Stomach (tissue), 8 donors: ENCODE measurements at regions not wholly inside any gene's neighbourhood (a gene's known extent, or its start where the extent isn't known, plus 50 kb on each side); places are given as distances from the start of the nearest gene placed in this dataset.

Source experiments
- DNase-seq, 2 donors: peaks; one replicate each; pipeline versions ENCODE4 v3.0.0 to v3.0.0-alpha.2; 2013 to 2019
- H3K27ac ChIP-seq, 5 donors: fragments of 200-600 bp in 4 of 5; sonication (generic) in 4 of 5; one replicate each; pipeline ENCODE4 v1.5.1; 2013 to 2019; ENCODE audit warnings: mild to moderate bottlenecking in 1 of 5, moderate library complexity in 1 of 5
- H3K27me3 ChIP-seq, 3 donors: fragments of 200-600 bp; sonication (generic); one replicate each; pipeline ENCODE4 v1.5.1; 2017 to 2019; ENCODE audit warnings: mixed run types in 1 of 3
- H3K36me3 ChIP-seq, 4 donors: fragments of 200-600 bp; sonication (generic); 1 replicate in 3 of 4; 2 replicates in 1 of 4; pipeline ENCODE4 v1.5.1; 2016 to 2019
- H3K4me1 ChIP-seq, 4 donors: fragments of 200-600 bp; sonication (generic); one replicate each; pipeline ENCODE4 v1.5.1; 2016 to 2019
- H3K4me3 ChIP-seq, 4 donors: fragments of 200-600 bp; sonication (generic) in 3 of 4; one replicate each; pipeline ENCODE4 v1.5.1; 2016 to 2019; ENCODE audit warnings: mild to moderate bottlenecking in 1 of 4
- H3K9me3 ChIP-seq, 4 donors: fragments of 200-600 bp; sonication (generic); one replicate each; pipeline ENCODE4 v1.5.1; 2016 to 2019
- EP300 ChIP-seq: sonication (generic); formaldehyde crosslinking; IDR thresholded peaks from one replicate; pipeline ENCODE4 v1.6.1; 2017; ENCODE audit warnings: antibody characterized with exemption
- POLR2A ChIP-seq, 4 donors: fragments of 450-650 bp; IDR thresholded peaks; one replicate each; pipeline ENCODE4 v1.6.1; 2016; ENCODE audit warnings: antibody characterized with exemption in 4 of 4, control low read depth in 2 of 4, mild to moderate bottlenecking in 1 of 4, moderate library complexity in 1 of 4
- POLR2AphosphoS5 ChIP-seq, 3 donors: sonication (generic); formaldehyde crosslinking; IDR thresholded peaks; one replicate each; pipeline ENCODE4 v1.6.1; 2016; ENCODE audit warnings: antibody characterized with exemption in 3 of 3
- WGBS, 5 donors: extraction: QIAGEN DNeasy Blood & Tissue Kit in 3 of 5; methylation state at CpG; one replicate each; pipeline versions ENCODE4 v1.1.5 to v1.1.7; 2013 to 2018; 5-methylcytosine and 5-hydroxymethylcytosine counted together
- intact Hi-C: fragments of 100-400 bp; cut with DNase I; formaldehyde crosslinking; loops from one replicate; pipeline ENCODE4 v1.15.1; 2023; ENCODE audit warnings: low total_unique reads
- TF ChIP-seq, protein P1 (sequence below), 7 experiments: fragments of 450-650 bp in 4 of 7; fragments of 200-600 bp in 3 of 7; sonication (generic) in 3 of 7; IDR thresholded peaks; one replicate each; pipeline ENCODE4 v1.5.1; 2016 to 2019; ENCODE audit warnings: antibody characterized with exemption in 7 of 7, control low read depth in 2 of 7, mild to moderate bottlenecking in 1 of 7
- donor health status: healthy with polysubstance abuse.
- donor health status: Bipolar disorder and iron deficiency.
- donor health status: healthy.

DNA sequence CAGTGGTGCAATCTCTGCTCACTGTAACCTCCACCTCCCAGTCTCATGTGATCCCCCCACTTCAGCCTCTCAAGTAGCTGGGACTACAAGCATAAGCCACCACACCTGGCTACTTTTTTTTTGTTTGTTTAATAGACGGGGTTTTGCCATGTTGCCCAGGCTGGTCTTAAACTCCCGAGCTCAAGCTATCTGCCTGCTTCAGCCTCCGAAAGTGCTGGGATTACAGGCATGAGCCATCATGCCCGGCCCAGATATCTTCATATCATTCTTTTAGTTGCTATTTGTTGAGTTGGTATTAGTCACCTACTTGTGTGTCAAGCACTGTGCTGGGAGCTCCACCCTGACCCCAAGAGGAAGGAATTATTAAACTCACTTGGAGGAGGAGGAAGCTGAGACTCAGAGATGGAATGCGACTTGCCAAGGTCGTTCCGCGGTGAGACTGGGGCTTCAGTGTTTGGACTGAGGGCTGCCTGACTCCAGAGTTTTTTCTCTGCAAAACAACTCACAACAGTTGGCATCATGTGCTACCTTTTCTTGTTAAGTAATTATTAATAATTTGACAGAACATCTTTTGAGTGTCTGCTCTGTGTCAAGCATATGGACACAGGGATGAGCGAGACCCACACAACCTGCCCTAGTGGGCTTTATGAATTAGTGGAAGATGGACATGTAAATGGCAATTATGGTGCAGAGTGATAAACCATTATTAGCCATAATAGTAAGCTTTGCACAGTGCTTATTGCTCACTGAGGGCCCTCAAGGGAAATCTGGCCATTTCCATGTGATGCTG lies 132.0 kb downstream of the FOXD2 start:
- 20 to 32% (median 26%) methylated on average over 9 of the region's 9 CpGs for WGBS, 5 donors

GRCh38 chr1:47571161-47571560 lies 133.3 kb downstream of the FOXD2 start:
- no peaks in the 10 kb centered on the region for H3K36me3 ChIP-seq
- WGBS, 5 donors: 85 to 97% (median 90%) methylated on average over 5 of the region's 5 CpGs
- no peaks in the 10 kb centered on the region for H3K9me3 ChIP-seq
- H3K27ac ChIP-seq: no peak overlapping the region
- intact Hi-C loops: no loop called here
- DNase-seq: no peak
- H3K27me3 ChIP-seq: peaks cover 0 to 35% (median 0%) of the 10 kb centered on the region in 3 donors
- TF ChIP-seq POLR2AphosphoS5 (IDR thresholded peaks at IDR 0.05): no peak
- TF ChIP-seq POLR2A (IDR thresholded peaks at IDR 0.05): no peak
- TF ChIP-seq, protein P1, sequence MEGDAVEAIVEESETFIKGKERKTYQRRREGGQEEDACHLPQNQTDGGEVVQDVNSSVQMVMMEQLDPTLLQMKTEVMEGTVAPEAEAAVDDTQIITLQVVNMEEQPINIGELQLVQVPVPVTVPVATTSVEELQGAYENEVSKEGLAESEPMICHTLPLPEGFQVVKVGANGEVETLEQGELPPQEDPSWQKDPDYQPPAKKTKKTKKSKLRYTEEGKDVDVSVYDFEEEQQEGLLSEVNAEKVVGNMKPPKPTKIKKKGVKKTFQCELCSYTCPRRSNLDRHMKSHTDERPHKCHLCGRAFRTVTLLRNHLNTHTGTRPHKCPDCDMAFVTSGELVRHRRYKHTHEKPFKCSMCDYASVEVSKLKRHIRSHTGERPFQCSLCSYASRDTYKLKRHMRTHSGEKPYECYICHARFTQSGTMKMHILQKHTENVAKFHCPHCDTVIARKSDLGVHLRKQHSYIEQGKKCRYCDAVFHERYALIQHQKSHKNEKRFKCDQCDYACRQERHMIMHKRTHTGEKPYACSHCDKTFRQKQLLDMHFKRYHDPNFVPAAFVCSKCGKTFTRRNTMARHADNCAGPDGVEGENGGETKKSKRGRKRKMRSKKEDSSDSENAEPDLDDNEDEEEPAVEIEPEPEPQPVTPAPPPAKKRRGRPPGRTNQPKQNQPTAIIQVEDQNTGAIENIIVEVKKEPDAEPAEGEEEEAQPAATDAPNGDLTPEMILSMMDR (IDR thresholded peaks at IDR 0.05): no peak
- no peak for TF ChIP-seq EP300
- no peak overlapping the region for H3K4me3 ChIP-seq
- H3K4me1 ChIP-seq: peaks cover 0 to 14% (median 11%) of the 10 kb centered on the region in 4 donors

More for the DNA sequence above, 132.0 kb downstream of the FOXD2 start:
- no peaks in the 10 kb centered on the region for H3K36me3 ChIP-seq
- no peaks in the 10 kb centered on the region for H3K9me3 ChIP-seq
- intact Hi-C loops: no loop called here
- TF ChIP-seq POLR2AphosphoS5 (IDR thresholded peaks at IDR 0.05) (peak in 2 of 3 donors; percentile 14 to 81), EP300 (no peak), POLR2A (IDR thresholded peaks at IDR 0.05) (no peak)
- TF ChIP-seq, protein P1 (IDR thresholded peaks at IDR 0.05): peak in 3 of 7 experiments; percentile 14 to 46 (median 43)
- H3K27me3 ChIP-seq: peaks cover 0 to 27% (median 0%) of the 10 kb centered on the region in 3 donors
- no peak overlapping the region for H3K4me3 ChIP-seq
- H3K27ac ChIP-seq: peak overlapping the region in 3 of 5 donors; percentile 39 to 52 (median 42)
- peaks cover 0 to 14% (median 11%) of the 10 kb centered on the region in 4 donors for H3K4me1 ChIP-seq
- peak; percentile 65 to 89 for DNase-seq

- WGBS, 5 donors: 97 to 100% (median 100%) methylated on average over 2 of the region's 2 CpGs
- TF ChIP-seq EP300 (no peak), POLR2A (IDR thresholded peaks at IDR 0.05) (no peak), POLR2AphosphoS5 (IDR thresholded peaks at IDR 0.05) (no peak)
- TF ChIP-seq, protein P1 (IDR thresholded peaks at IDR 0.05): no peak
- Histone ChIP-seq H3K4me1 (peaks cover 0 to 14% (median 11%) of the 10 kb centered on the region in 4 donors), H3K36me3 (no peaks in the 10 kb centered on the region), H3K27ac (no peak overlapping the region), H3K4me3 (no peak overlapping the region), H3K9me3 (no peaks in the 10 kb centered on the region), H3K27me3 (peaks cover 0 to 36% (median 0%) of the 10 kb centered on the region in 3 donors)
- intact Hi-C loops: no loop called here
- DNase-seq: no peak
Measured at GRCh38 chr1:47571952-47572351, 134.1 kb downstream of the FOXD2 start.

- Histone ChIP-seq H3K4me3 (no peak overlapping the region), H3K27ac (no peak overlapping the region), H3K9me3 (no peaks in the 10 kb centered on the region), H3K36me3 (no peaks in the 10 kb centered on the region), H3K4me1 (peaks cover 0 to 16% (median 12%) of the 10 kb centered on the region in 4 donors), H3K27me3 (peaks cover 0 to 36% (median 0%) of the 10 kb centered on the region in 3 donors)
- WGBS, 5 donors: 83 to 92% (median 89%) methylated on average over 5 to 13 of the region's 13 CpGs
- intact Hi-C loops: no loop called here
- TF ChIP-seq POLR2A (IDR thresholded peaks at IDR 0.05): no peak
- TF ChIP-seq, protein P1 (IDR thresholded peaks at IDR 0.05): no peak
- no peak for TF ChIP-seq EP300
- TF ChIP-seq POLR2AphosphoS5 (IDR thresholded peaks at IDR 0.05): no peak
- DNase-seq: no peak
Measured at GRCh38 chr1:47572731-47573430, 135.0 kb downstream of the FOXD2 start.
